SK-N-MC (cell line): ENCODE measurements at regions not wholly inside any gene's neighbourhood (a gene's known extent, or its start where the extent isn't known, plus 50 kb on each side); places are given as distances from the start of the nearest gene placed in this dataset.

Experiments used
- EZH2 ChIP-seq: fragments of 200-600 bp; sonication (generic); IDR thresholded peaks from one replicate; pipeline ENCODE4 v1.6.1; 2017; ENCODE audit warnings: antibody characterized with exemption
- POLR2AphosphoS5 ChIP-seq: IDR thresholded peaks from 2 replicates; pipeline ENCODE4 v1.6.1; 2012; ENCODE audit warnings: mild to moderate bottlenecking, low read depth, low read length, borderline replicate concordance

DNA sequence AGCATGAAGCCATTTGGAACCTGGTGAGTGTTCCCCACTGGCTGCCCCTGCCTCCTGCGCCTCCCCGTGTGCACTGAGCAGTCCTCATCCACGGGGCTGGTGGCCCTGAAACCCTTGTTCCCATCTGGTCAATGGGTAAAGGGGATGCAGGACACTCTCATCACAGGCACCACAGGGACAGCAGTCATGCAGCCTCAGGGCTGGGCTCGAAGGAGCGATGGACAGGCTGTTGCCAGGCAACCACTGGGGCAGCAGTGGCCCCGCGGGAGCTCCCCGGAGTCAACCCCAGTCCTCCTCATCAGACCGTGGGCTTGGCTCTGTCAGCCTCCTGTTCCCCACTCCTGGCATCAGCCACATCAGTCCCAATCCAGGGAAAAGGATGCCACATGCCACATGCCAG lies 509.5 kb downstream of the EIPR1 start:
- TF ChIP-seq EZH2 (no peak), POLR2AphosphoS5 (no peak)
